ENCODE measurements at regions not wholly inside any gene's neighbourhood (a gene's known extent, or its start where the extent isn't known, plus 50 kb on each side); places are given as distances from the start of the nearest gene placed in this dataset.
"Not testable (repeated sequence)": the region's sequence is repeated elsewhere in the genome, so short reads cannot be mapped to it uniquely, and the experiment has no call there.

DNA sequence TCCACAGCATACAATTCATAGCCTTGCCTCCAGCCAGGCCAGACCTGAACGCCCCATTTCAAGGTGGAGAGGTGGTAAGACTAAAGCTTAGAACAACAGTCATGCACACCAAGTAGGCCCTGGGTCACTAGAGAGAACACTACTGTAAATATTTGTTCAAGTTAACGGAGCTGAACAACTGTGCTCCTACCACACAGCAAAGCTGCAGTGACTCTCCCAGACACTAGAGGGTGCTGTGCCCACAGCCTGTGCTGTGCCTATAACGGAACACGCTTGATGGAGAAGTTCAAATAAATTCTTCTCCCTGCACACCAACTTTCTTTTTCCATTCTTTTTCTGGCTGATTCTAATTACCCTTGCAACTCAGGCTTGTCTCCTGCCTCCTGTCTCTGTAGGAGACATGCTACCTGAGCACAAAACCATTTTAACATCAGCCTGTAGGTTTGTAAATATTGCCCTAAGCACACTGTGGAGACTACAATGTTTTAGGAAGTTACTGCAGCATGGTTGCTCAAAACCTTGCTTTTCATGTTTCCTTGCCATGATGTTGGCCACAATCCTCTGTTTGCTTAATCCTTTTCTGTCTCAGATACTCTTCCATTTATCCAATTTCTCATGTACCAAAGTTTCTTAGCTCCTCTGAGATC is 103.1 kb upstream of the TERB2 start:
- ATAC-seq: peak; percentile 94 to 96

DNA sequence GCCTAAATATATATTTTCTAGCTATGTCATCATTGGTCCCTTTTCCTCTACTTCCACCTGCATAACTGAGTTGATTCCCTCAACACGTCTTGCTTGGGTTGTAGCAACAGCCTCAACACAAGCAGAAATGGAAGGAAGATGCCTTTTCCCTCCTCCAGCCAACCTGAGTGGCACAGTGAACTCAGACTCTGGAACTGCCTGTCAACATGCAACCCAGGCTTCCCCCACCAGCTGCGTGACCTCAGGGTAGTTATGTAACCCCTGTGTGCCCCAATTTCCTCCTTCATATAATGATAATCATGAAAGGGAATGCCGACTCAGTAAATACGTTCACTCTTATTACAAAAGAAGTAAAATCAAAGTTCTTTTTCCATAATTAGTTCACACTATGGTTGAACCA is 101.8 kb upstream of the TERB2 start:
- H3K27me3 ChIP-seq (ENCODE audit: low read depth); H3K4me1 ChIP-seq; H3K9me3 ChIP-seq; DNase-seq; H3K27ac ChIP-seq; H3K36me3 ChIP-seq; intact Hi-C loops (cut with DNase I); H3K4me3 ChIP-seq; ATAC-seq: not testable (repeated sequence)

More for the DNA sequence above, 103.1 kb upstream of the TERB2 start:
- intact Hi-C loops (cut with DNase I); H3K4me1 ChIP-seq; H3K36me3 ChIP-seq; H3K4me3 ChIP-seq; H3K9me3 ChIP-seq; H3K27me3 ChIP-seq (ENCODE audit: low read depth); H3K27ac ChIP-seq: not testable (repeated sequence)
- peak; percentile 81 for DNase-seq
- TF ChIP-seq, protein P1, sequence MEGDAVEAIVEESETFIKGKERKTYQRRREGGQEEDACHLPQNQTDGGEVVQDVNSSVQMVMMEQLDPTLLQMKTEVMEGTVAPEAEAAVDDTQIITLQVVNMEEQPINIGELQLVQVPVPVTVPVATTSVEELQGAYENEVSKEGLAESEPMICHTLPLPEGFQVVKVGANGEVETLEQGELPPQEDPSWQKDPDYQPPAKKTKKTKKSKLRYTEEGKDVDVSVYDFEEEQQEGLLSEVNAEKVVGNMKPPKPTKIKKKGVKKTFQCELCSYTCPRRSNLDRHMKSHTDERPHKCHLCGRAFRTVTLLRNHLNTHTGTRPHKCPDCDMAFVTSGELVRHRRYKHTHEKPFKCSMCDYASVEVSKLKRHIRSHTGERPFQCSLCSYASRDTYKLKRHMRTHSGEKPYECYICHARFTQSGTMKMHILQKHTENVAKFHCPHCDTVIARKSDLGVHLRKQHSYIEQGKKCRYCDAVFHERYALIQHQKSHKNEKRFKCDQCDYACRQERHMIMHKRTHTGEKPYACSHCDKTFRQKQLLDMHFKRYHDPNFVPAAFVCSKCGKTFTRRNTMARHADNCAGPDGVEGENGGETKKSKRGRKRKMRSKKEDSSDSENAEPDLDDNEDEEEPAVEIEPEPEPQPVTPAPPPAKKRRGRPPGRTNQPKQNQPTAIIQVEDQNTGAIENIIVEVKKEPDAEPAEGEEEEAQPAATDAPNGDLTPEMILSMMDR (IDR thresholded peaks at IDR 0.05): peak; percentile 85

DNA sequence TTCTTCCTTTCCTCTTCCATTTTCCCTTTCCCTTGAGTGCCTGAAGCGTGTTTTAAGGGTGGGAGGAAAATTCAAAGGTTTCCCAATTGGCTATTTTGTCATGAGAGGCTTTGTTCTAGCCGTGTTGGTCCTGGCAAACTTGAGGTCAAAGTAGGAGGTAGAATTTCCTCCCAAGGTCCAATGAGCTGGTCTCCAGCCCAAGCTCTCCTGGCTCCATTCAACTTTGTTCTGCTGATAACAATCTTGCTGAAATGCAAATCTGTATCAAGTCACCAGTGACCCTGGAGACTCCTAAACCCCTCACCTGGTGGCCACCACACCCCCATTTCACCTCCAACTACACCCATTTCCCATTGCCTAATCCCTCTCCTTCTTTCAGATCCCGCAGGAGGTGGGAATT is 100.2 kb upstream of the TERB2 start:
- H3K4me1 ChIP-seq; H3K9me3 ChIP-seq; H3K36me3 ChIP-seq; DNase-seq; ATAC-seq; intact Hi-C loops (cut with DNase I); H3K27me3 ChIP-seq (ENCODE audit: low read depth); H3K27ac ChIP-seq; H3K4me3 ChIP-seq: not testable (repeated sequence)

DNA sequence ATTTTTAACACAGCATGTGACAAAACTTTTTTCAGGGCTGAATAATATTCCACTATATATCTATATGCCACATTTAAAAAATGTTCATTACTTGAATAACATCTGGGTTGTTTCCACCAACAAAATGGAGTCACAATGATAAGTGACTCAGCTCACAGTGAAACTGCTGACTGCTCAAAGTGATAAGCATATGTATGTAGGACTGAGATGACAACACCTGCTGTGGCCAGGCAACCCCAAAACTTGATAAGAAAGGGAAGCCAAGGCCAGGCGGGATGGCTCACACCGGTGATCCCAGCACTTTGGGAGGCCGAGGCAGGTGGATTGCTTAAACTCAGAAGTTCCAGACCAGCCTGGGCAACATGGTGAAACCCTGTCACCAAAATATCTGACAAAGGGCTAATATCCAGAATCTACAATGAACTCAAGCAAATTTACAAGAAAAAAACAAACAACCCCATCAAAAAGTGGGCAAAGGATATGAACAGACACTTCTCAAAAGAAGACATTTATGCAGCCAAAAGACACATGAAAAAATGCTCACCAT is 99.2 kb upstream of the TERB2 start:
- H3K27me3 ChIP-seq (ENCODE audit: low read depth); H3K4me3 ChIP-seq; DNase-seq; H3K4me1 ChIP-seq; H3K27ac ChIP-seq; ATAC-seq; H3K9me3 ChIP-seq; H3K36me3 ChIP-seq; intact Hi-C loops (cut with DNase I): not testable (repeated sequence)

DNA sequence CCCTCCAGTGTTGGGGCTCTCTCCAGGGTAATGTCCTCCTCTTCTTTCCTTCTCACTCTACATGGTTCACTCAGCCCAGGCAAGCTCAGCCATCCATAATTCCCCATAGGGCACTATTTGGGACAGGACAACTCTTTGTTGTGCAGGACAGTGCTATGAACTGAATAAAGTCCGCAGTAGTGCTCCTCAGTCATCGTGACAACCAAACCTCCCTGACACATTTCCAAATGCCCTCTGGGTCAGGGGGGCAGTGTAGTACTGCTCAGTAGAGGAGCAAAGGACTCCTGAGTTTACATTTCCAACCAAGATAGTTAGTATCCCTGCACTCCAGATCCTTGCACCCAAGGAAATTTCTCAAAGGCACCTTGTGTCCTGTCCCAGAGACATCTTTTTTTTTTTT is 97.4 kb upstream of the TERB2 start:
- H3K9me3 ChIP-seq; DNase-seq; H3K27ac ChIP-seq; H3K36me3 ChIP-seq; intact Hi-C loops (cut with DNase I); H3K27me3 ChIP-seq (ENCODE audit: low read depth); H3K4me3 ChIP-seq; ATAC-seq; H3K4me1 ChIP-seq: not testable (repeated sequence)

DNA sequence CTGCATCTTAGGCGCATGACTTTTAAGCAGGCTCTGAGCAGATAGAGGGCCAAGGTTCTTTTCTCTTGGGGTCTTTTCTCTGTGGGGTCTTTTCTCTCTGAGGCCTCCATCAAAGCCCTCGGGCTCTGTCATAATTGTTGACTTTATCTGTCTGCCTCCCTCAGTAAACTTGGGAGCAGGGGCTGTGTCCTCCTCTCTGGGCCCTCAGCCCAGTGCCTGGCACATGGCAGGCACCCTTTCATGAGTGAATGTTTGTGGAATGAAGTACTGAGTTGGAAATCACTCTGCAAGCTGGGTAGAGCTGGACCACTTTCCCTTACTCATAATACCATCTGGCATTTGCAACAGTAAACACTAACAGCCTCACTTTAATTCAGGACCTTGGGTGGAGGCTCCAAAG is 96.3 kb upstream of the TERB2 start:
- H3K27me3 ChIP-seq (ENCODE audit: low read depth); DNase-seq; H3K9me3 ChIP-seq; H3K36me3 ChIP-seq; H3K27ac ChIP-seq; intact Hi-C loops (cut with DNase I); H3K4me3 ChIP-seq; ATAC-seq; H3K4me1 ChIP-seq: not testable (repeated sequence)

DNA sequence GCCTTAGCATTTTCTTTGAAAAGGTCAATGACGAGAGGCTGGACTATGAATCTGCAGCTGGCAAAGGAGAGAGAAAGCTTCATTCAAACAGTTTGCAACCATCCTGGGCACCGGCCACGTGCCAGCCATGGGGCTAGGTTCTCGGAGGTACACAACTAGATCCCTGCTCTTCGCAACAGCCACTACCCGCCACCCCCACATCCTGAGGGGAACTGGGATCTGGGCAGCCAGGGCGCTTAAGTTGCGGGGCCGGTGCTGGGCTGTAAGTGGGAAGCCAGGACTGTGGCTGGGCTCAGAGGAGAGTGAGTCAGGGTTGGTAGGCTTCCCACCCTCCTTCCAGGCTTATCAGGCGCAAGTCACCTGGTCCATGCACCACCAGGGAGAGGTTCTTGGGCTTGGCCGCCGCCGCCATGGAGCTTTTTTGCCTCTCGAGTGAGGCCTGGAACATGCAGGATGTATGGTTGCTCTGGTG is 95.0 kb upstream of the TERB2 start:
- intact Hi-C loops (cut with DNase I): no loop called here
- Histone ChIP-seq H3K9me3 (no peaks in the 10 kb centered on the region), H3K36me3 (no peaks in the 10 kb centered on the region), H3K27me3 (ENCODE audit: low read depth) (no peaks in the 10 kb centered on the region), H3K4me3 (no peak overlapping the region), H3K27ac (no peak overlapping the region), H3K4me1 (no peaks in the 10 kb centered on the region)
- ATAC-seq: no peak
- TF ChIP-seq, protein P1 (IDR thresholded peaks at IDR 0.05): no peak
- no peak for DNase-seq

DNA sequence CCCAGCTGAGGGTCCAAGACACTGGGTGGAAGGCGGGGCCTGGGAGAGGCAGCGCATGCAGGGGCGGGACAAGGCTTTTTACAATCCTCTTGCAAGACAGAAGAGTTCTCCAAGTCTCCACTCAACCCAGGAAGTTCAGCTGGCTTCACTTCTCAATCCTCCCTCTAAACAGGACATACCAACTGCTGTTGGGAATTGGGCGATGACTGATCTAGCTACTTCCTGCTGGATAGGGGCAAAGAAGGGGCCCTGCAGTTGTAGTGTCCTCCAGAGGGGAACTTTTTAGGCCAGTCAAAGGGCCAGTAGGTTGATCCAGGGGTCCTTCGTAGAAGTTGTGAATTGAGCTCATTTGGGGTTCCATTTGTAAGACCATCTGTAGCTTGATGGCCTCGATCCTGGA is 94.6 kb upstream of the TERB2 start:
- no peak overlapping the region for H3K4me3 ChIP-seq
- H3K27ac ChIP-seq: no peak overlapping the region
- TF ChIP-seq, protein P1 (IDR thresholded peaks at IDR 0.05): no peak
- intact Hi-C loops (cut with DNase I): no loop called here
- H3K36me3 ChIP-seq: no peaks in the 10 kb centered on the region
- H3K4me1 ChIP-seq: no peaks in the 10 kb centered on the region
- no peaks in the 10 kb centered on the region for H3K9me3 ChIP-seq
- ATAC-seq (no peak), DNase-seq (no peak)
- H3K27me3 ChIP-seq (ENCODE audit: low read depth): no peaks in the 10 kb centered on the region

DNA sequence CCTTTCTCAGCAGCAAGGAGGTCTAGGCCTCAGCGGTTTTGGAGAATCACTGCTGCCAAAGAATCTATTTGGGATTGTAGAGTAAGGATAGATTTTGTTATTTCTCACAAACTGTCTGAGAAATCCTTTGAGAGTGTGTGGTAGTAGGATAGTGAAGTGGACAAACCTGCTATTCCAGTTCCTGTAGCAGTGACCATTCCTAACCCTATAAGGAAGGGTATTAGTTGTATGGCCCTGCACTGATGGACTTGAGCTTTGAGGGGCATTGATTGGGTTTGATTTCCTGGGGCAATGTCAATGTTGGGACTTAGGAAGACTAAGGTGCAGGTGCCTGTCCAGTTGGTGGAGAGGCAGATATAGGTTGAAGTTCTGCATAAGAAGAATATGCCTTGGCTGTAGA is 93.6 kb upstream of the TERB2 start:
- intact Hi-C loops (cut with DNase I); H3K27me3 ChIP-seq (ENCODE audit: low read depth); H3K9me3 ChIP-seq; H3K36me3 ChIP-seq; ATAC-seq; DNase-seq; H3K27ac ChIP-seq; H3K4me1 ChIP-seq; H3K4me3 ChIP-seq: not testable (repeated sequence)

DNA sequence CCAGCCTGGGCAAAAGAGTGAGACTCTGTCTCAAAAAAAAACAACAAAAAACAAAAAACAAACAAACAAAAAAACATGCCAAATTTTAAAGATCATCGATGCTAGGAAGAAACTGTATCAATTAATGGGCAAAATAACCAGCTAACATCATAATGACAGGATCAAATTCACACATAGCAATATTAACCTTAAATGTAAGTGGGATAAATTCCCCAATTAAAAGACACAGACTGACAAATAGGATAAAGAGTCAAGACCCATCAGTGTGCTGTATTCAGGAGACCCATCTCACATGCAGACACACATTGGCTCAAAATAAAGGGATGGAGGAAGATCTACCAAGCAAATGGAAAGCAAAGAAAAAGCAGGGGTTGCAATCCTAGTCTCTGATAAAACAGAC is 88.4 kb upstream of the TERB2 start:
- ATAC-seq; intact Hi-C loops (cut with DNase I); H3K27ac ChIP-seq; H3K4me3 ChIP-seq; H3K27me3 ChIP-seq (ENCODE audit: low read depth); H3K4me1 ChIP-seq; H3K9me3 ChIP-seq; H3K36me3 ChIP-seq; DNase-seq: not testable (repeated sequence)

DNA sequence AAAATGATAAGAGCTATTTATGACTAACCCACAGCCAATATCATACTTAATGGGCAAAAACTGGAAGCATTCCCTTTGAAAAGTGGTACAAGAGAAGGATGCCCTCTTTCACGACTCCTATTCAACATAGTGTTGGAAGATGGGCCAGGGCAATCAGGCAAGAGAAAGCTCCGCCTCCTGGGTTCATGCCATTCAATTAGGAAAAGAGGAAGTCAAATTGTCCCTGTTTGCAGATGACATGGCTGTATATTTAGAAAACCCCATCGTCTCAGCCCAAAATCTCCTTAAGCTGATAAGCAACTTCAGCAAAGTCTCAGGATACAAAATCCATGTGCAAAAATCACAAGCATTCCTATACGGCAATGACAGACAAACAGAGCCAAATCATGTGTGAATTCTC is 86.4 kb upstream of the TERB2 start:
- intact Hi-C loops (cut with DNase I); ATAC-seq; DNase-seq; H3K36me3 ChIP-seq; H3K27ac ChIP-seq; H3K9me3 ChIP-seq; H3K4me1 ChIP-seq; H3K27me3 ChIP-seq (ENCODE audit: low read depth); H3K4me3 ChIP-seq: not testable (repeated sequence)
